ENCODE measurements at regions not wholly inside any gene's neighbourhood (a gene's known extent, or its start where the extent isn't known, plus 50 kb on each side); places are given as distances from the start of the nearest gene placed in this dataset.

GRCh38 chr3:153974614-153975013 lies 146.6 kb upstream of the ARHGEF26 start:
- TF ChIP-seq CTCF (conservative IDR thresholded peaks at IDR 0.05 in 1 of 2, IDR thresholded peaks at IDR 0.05 in 1 of 2; ENCODE audit: low read depth in 1 of 2, low read length in 2 of 2) (no peak), EZH2 (IDR thresholded peaks at IDR 0.05; ENCODE audit: low read length, missing control alignments) (no peak)

Data from fibroblast of lung (primary cell).